HL-60 (cell line): ENCODE measurements at regions not wholly inside any gene's neighbourhood (a gene's known extent, or its start where the extent isn't known, plus 50 kb on each side); places are given as distances from the start of the nearest gene placed in this dataset.

Source experiments
- GABPA ChIP-seq: IDR thresholded peaks from 2 replicates; pipeline ENCODE4 v1.6.1; 2012; ENCODE audit warnings: low read depth
- REST ChIP-seq: IDR thresholded peaks from 2 replicates; pipeline ENCODE4 v1.6.1; 2012; ENCODE audit warnings: low read depth; ENCODE audit not compliant: insufficient replicate concordance
- TF ChIP-seq, protein P1 (sequence below): IDR thresholded peaks from one replicate; pipeline ENCODE4 v1.5.1; 2011; ENCODE audit warnings: low read length, control low read depth, inconsistent platforms; ENCODE audit not compliant: insufficient read depth

DNA sequence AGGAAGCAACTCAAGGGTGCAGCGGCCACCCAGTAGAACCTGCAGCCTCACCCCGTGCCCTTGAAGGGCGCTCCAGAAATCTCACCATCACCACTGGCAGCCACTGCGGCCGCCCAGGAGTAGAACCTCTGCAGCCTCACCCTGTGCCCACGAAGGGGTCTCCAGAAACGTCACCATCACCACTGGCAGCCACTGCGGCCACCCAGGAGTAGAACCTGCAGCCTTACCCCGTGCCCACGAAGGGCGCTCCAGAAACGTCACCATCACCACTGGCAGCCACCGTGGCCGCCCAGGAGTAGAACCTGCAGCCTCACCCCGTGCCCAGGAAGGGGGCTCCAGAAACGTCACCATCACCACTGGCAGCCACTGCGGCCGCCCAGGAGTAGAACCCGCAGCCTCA, 336.0 kb downstream of the TEX29 start:
- TF ChIP-seq, protein P1, sequence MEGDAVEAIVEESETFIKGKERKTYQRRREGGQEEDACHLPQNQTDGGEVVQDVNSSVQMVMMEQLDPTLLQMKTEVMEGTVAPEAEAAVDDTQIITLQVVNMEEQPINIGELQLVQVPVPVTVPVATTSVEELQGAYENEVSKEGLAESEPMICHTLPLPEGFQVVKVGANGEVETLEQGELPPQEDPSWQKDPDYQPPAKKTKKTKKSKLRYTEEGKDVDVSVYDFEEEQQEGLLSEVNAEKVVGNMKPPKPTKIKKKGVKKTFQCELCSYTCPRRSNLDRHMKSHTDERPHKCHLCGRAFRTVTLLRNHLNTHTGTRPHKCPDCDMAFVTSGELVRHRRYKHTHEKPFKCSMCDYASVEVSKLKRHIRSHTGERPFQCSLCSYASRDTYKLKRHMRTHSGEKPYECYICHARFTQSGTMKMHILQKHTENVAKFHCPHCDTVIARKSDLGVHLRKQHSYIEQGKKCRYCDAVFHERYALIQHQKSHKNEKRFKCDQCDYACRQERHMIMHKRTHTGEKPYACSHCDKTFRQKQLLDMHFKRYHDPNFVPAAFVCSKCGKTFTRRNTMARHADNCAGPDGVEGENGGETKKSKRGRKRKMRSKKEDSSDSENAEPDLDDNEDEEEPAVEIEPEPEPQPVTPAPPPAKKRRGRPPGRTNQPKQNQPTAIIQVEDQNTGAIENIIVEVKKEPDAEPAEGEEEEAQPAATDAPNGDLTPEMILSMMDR = no peak
- TF ChIP-seq GABPA (no peak), REST (no peak)
